AG10803 (cell line): ENCODE measurements at regions not wholly inside any gene's neighbourhood (a gene's known extent, or its start where the extent isn't known, plus 50 kb on each side); places are given as distances from the start of the nearest gene placed in this dataset.

Experiments used
- DNase-seq: peaks from one replicate; pipeline ENCODE4 v3.0.0; 2010; ENCODE audit warnings: low read depth
- H3K4me3 ChIP-seq: 2 replicates; pipeline ENCODE4 v1.5.1; 2011; ENCODE audit warnings: mild to moderate bottlenecking, low read length, control low read depth
- TF ChIP-seq, protein P1 (sequence below): conservative IDR thresholded peaks from 2 replicates; pipeline ENCODE4 v1.5.1; 2011; ENCODE audit warnings: mild to moderate bottlenecking, low read length, control low read depth, inconsistent platforms

DNA sequence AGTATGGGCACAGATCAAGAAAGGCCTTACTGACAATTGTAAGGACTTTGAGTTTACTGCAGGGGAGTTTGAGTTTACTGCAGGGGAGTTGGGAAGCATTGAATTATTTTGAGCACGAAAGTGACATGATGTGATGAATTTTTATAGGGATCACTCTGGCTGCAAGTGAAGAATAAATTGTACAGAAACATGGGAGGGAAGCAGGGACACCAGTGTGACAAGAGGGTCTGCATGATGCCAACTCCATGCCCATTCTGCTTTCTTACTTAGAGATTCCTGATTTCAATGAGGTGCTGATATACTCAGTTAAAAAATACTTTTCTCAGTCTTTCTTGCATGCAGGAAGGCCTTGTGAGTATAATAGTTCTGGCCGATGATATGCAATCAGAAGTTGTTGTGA, 234.4 kb downstream of the CENPF start:
- no peak for DNase-seq
- no peak overlapping the region for H3K4me3 ChIP-seq
- TF ChIP-seq, protein P1, sequence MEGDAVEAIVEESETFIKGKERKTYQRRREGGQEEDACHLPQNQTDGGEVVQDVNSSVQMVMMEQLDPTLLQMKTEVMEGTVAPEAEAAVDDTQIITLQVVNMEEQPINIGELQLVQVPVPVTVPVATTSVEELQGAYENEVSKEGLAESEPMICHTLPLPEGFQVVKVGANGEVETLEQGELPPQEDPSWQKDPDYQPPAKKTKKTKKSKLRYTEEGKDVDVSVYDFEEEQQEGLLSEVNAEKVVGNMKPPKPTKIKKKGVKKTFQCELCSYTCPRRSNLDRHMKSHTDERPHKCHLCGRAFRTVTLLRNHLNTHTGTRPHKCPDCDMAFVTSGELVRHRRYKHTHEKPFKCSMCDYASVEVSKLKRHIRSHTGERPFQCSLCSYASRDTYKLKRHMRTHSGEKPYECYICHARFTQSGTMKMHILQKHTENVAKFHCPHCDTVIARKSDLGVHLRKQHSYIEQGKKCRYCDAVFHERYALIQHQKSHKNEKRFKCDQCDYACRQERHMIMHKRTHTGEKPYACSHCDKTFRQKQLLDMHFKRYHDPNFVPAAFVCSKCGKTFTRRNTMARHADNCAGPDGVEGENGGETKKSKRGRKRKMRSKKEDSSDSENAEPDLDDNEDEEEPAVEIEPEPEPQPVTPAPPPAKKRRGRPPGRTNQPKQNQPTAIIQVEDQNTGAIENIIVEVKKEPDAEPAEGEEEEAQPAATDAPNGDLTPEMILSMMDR, result no peak

GRCh38 chr1:214838351-214838750, 235.4 kb downstream of the CENPF start:
- no peak overlapping the region for H3K4me3 ChIP-seq
- DNase-seq, result peak; percentile 94
- TF ChIP-seq, protein P1, result no peak

GRCh38 chr1:214840356-214840755, 237.4 kb downstream of the CENPF start:
- no peak overlapping the region for H3K4me3 ChIP-seq
- peak; percentile 90 for DNase-seq
- TF ChIP-seq, protein P1, result no peak

DNA sequence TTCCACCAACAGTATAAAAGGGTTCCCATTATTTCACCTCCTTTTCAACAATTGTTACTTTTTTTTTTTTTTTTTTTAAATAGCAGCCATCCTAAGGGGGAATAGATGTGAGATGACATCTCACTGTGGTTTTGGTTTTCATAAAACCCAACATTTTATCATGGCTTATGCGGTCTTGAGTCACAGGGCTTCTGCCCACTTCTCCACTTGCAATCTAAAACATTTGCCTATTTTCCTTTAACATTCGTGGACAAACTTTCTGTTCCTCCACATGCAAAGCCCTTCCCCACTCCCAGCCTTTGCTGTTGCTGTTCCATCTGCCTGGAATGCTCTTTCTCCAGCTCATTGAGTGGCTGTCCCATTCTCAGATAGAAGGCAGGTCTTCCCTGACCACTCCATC, 239.7 kb upstream of the KCNK2 start:
- DNase-seq, result peak; percentile 93
- TF ChIP-seq, protein P1, result no peak
- H3K4me3 ChIP-seq, result no peak overlapping the region

DNA sequence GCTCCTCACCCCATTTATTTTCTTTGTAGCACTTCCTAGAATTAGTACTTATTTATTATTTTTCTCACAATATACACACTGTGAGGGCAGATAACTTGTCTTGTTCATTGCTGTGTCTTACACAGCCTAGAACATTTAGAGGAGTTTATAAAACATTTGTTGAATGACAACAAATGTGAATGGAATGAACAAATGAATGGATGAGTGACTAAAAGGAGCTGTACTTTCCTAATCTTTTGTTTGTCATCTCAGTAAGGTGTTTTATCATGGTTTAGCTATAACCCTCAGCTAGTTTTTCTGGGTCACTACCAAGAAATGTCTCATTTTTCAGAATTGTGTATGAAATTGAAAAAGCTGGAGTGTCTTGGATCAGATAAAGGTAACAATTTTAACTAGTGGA, 239.3 kb upstream of the KCNK2 start:
- DNase-seq, result peak; percentile 57
- TF ChIP-seq, protein P1, result no peak
- H3K4me3 ChIP-seq, result no peak overlapping the region

DNA sequence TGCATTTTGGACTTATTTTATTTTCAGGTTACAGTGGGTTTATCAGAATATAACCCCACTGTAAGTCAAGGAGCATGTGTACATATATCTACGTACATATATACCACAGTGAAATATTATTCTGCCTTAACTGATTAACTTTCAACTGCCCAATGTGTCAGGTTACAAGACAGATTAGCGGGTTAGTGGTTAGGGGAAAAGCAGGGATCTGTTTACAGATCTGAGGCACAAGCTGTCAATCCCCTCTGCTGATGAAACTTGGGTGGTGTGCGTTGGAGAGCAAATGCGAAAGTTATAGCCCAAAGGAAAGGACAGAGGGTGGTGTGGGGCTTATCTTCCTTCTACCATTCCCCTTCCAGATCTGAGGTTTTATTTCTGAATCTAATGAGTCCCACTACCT, 238.2 kb upstream of the KCNK2 start:
- TF ChIP-seq, protein P1, result no peak
- no peak for DNase-seq
- H3K4me3 ChIP-seq, result no peak overlapping the region

DNA sequence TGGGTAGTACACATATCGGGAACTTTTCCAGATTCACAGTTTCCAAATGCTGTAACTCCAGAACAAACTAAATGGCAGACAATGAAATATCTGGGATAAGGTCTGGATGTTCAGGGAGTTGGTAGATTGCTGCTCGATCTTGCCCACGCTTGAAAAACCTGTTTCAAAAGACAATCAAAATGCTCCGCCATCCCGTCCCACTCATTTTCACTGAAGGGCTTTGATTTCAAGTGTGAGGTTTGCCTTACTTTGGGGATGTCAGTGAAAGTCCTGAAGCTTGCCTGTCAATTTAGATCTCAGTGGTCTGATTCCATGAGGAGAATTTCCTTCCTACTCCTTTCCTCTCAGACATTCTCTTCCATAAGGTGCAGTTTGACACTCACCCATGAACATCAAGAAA, 236.3 kb upstream of the KCNK2 start:
- TF ChIP-seq, protein P1, result no peak
- no peak for DNase-seq
- H3K4me3 ChIP-seq, result no peak overlapping the region
